Fibroblast of lung (primary cell): ENCODE measurements at regions not wholly inside any gene's neighbourhood (a gene's known extent, or its start where the extent isn't known, plus 50 kb on each side); places are given as distances from the start of the nearest gene placed in this dataset.
A peak's percentile ranks its signal among the peaks of the same experiment; 100 is the strongest.

Experiments
- DNase-seq, 2 donors: peaks; one replicate each; pipeline versions ENCODE4 v3.0.0 to v3.0.0-alpha.2; 2010; ENCODE audit warnings: low read depth in 2 of 2
- H2AFZ ChIP-seq: 2 replicates; pipeline ENCODE4 v1.5.1; 2012; ENCODE audit warnings: low read length, control low read depth, inconsistent platforms
- H3K27ac ChIP-seq: 2 replicates; pipeline ENCODE4 v1.5.1; 2011; ENCODE audit warnings: low read length, control low read depth; ENCODE audit not compliant: insufficient read depth
- H3K27me3 ChIP-seq: 2 replicates; pipeline ENCODE4 v1.5.1; 2011; ENCODE audit warnings: mild to moderate bottlenecking, low read length; ENCODE audit not compliant: control insufficient read depth, insufficient read depth
- H3K36me3 ChIP-seq: 2 replicates; pipeline ENCODE4 v1.5.1; 2011; ENCODE audit warnings: low read length; ENCODE audit not compliant: control insufficient read depth, insufficient read depth
- H3K4me1 ChIP-seq: 2 replicates; pipeline ENCODE4 v1.5.1; 2011; ENCODE audit warnings: low read length; ENCODE audit not compliant: control insufficient read depth, insufficient read depth; ENCODE audit errors: extremely low read depth
- H3K4me2 ChIP-seq: 2 replicates; pipeline ENCODE4 v1.5.1; 2011; ENCODE audit warnings: low read length, control low read depth; ENCODE audit not compliant: insufficient read depth; ENCODE audit errors: extremely low read depth
- H3K4me3 ChIP-seq, 4 experiments: fragments of 200-600 bp in 1 of 4; sonication (generic) in 1 of 4; replicated peaks in 1 of 4; 2 replicates each; pipeline ENCODE4 v1.5.1; 2011 to 2016; ENCODE audit warnings: low read length in 4 of 4, low read depth in 3 of 4, mild to moderate bottlenecking in 3 of 4, control low read depth in 2 of 4, inconsistent platforms in 1 of 4, mixed read lengths in 1 of 4; ENCODE audit not compliant: insufficient read depth in 1 of 4; ENCODE audit errors: control extremely low read depth in 1 of 4
- H3K79me2 ChIP-seq: 2 replicates; pipeline ENCODE4 v1.5.1; 2012; ENCODE audit warnings: mild to moderate bottlenecking, low read length, inconsistent platforms; ENCODE audit not compliant: control insufficient read depth, insufficient read depth
- H3K9ac ChIP-seq: 2 replicates; pipeline ENCODE4 v1.5.1; 2011; ENCODE audit warnings: mild to moderate bottlenecking, low read length, control low read depth; ENCODE audit not compliant: insufficient read depth
- H3K9me3 ChIP-seq: 2 replicates; pipeline ENCODE4 v1.5.1; 2012; ENCODE audit warnings: low read depth, low read length; ENCODE audit not compliant: control insufficient read depth, insufficient read depth
- H4K20me1 ChIP-seq: 2 replicates; pipeline ENCODE4 v1.5.1; 2011; ENCODE audit warnings: low read length; ENCODE audit not compliant: control insufficient read depth, insufficient read depth; ENCODE audit errors: extremely low read depth
- CTCF ChIP-seq, 2 donors: IDR thresholded peaks in 1 of 2; conservative IDR thresholded peaks in 1 of 2; 1 replicate in 1 of 2; 2 replicates in 1 of 2; pipeline ENCODE4 v1.5.1; 2011 to 2012; ENCODE audit warnings: low read length in 2 of 2, control low read depth in 1 of 2, inconsistent platforms in 1 of 2, low read depth in 1 of 2, mild to moderate bottlenecking in 1 of 2
- EZH2 ChIP-seq: IDR thresholded peaks from 2 replicates; pipeline ENCODE4 v1.5.1; 2012; ENCODE audit warnings: low read length, control low read depth, mild to moderate bottlenecking; ENCODE audit errors: missing control alignments

DNA sequence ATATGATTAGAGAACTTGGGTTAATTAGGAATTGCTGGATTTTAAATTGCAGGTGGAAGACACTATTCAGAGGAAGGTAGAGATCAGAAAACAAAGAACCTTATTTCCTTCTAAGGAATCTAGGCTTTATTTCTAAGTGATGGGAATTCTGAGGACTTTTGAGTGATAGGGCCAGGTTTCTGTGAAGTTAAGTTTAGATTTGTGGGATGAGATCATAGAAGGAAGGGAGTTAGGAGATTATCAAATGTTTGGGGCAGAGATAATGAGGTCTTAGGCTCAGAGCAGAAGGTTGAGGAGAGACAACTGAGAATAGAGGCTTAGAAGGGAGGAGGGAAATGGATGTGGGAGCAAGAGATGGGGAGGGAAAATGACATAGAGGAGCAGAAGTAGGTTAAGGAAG is 109.7 kb upstream of the MMS22L start:
- H3K9me3 ChIP-seq, result no peaks in the 10 kb centered on the region
- no peaks in the 10 kb centered on the region for H3K79me2 ChIP-seq
- H2AFZ ChIP-seq, result no peak overlapping the region
- H3K36me3 ChIP-seq, result no peaks in the 10 kb centered on the region
- no peaks in the 10 kb centered on the region for H3K4me1 ChIP-seq
- H3K4me3 ChIP-seq, result no peak overlapping the region
- H3K4me2 ChIP-seq, result no peak overlapping the region
- TF ChIP-seq CTCF (conservative IDR thresholded peaks at IDR 0.05 in 1 of 2, IDR thresholded peaks at IDR 0.05 in 1 of 2; ENCODE audit: low read depth in 1 of 2, low read length in 2 of 2), result no peak
- TF ChIP-seq EZH2, result no peak
- DNase-seq, result no peak
- no peaks in the 10 kb centered on the region for H3K27me3 ChIP-seq
- no peak overlapping the region for H3K27ac ChIP-seq
- H4K20me1 ChIP-seq, result no peaks in the 10 kb centered on the region
- no peak overlapping the region for H3K9ac ChIP-seq

DNA sequence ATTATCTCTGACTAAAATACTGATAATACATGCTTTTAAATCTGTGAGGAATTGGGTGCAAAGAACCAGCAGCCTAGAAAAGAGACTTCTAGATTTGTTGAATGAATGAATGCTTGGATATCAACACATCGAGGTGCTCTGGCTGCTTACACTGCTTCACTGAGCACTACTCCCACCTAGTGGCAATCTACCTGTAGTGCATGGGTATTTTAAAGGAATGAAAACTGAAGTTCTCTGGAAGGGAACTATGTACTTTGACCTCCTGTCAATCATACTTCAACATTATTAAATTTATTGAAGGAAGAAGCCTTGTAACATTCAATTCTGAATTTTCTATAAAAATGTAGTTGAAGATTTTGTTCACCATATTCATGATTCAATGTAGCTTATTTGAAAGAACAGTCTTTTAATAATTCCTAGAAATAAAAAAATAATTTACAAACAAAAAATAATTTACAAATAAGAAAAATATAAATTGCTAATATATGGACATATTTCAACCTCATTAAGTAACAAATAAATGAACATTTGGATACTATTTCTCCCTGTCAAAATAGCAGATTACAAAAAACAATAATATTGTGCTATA is 111.2 kb upstream of the MMS22L start:
- peak; percentile 37 to 66 for DNase-seq
- no peaks in the 10 kb centered on the region for H3K4me1 ChIP-seq
- no peaks in the 10 kb centered on the region for H4K20me1 ChIP-seq

DNA sequence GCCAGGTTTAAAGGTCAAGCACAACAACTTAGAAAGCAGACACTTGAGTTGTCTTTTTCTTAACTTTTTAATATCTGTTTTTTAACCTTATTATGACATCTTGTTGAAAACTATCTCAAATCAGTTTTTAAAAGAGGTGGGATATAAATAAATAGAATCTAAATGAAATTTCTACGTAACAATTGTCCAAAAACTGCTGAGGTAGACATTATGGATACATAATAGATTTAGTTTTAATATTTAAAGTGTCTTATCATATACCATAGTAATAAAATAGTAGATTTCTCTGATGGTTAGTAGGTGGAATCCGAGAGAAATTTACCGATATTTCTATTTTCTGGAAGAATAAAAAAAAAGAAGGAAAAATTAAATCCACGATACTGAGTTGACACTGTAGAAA is 113.9 kb upstream of the MMS22L start:
- no peaks in the 10 kb centered on the region for H3K27me3 ChIP-seq
- H2AFZ ChIP-seq, result no peak overlapping the region
- no peak overlapping the region for H3K4me2 ChIP-seq
- no peaks in the 10 kb centered on the region for H3K36me3 ChIP-seq
- H3K4me1 ChIP-seq, result no peaks in the 10 kb centered on the region
- no peak overlapping the region for H3K9ac ChIP-seq
- no peak for DNase-seq
- no peak overlapping the region for H3K27ac ChIP-seq
- H3K4me3 ChIP-seq, result no peak overlapping the region
- no peaks in the 10 kb centered on the region for H3K79me2 ChIP-seq
- no peak for TF ChIP-seq CTCF (conservative IDR thresholded peaks at IDR 0.05 in 1 of 2, IDR thresholded peaks at IDR 0.05 in 1 of 2; ENCODE audit: low read depth in 1 of 2, low read length in 2 of 2)
- TF ChIP-seq EZH2, result no peak
- no peaks in the 10 kb centered on the region for H3K9me3 ChIP-seq
- H4K20me1 ChIP-seq, result no peaks in the 10 kb centered on the region

More for the DNA sequence above, 111.2 kb upstream of the MMS22L start:
- no peak overlapping the region for H3K9ac ChIP-seq
- no peaks in the 10 kb centered on the region for H3K27me3 ChIP-seq
- no peaks in the 10 kb centered on the region for H3K36me3 ChIP-seq
- TF ChIP-seq CTCF (conservative IDR thresholded peaks at IDR 0.05 in 1 of 2, IDR thresholded peaks at IDR 0.05 in 1 of 2; ENCODE audit: low read depth in 1 of 2, low read length in 2 of 2) (peak; percentile 95 to 98), EZH2 (no peak)
- H2AFZ ChIP-seq, result no peak overlapping the region
- H3K79me2 ChIP-seq, result no peaks in the 10 kb centered on the region
- no peak overlapping the region for H3K4me2 ChIP-seq
- H3K27ac ChIP-seq, result no peak overlapping the region
- H3K4me3 ChIP-seq, result no peak overlapping the region
- H3K9me3 ChIP-seq, result no peaks in the 10 kb centered on the region
